ENCODE measurements at regions not wholly inside any gene's neighbourhood (a gene's known extent, or its start where the extent isn't known, plus 50 kb on each side); places are given as distances from the start of the nearest gene placed in this dataset.

- H3K27ac ChIP-seq: no peak overlapping the region
- TF ChIP-seq CTCF (IDR thresholded peaks at IDR 0.05) (no peak), ZFX (IDR thresholded peaks at IDR 0.05; ENCODE audit: borderline replicate concordance) (no peak)
These were observed 166.4 kb upstream of the PTCHD1 start for GRCh38 chrX:23168291-23168690.

GRCh38 chrX:23185951-23186350 is 148.7 kb upstream of the PTCHD1 start:
- no peak for TF ChIP-seq CTCF (IDR thresholded peaks at IDR 0.05)
- no peak for TF ChIP-seq ZFX (IDR thresholded peaks at IDR 0.05; ENCODE audit: borderline replicate concordance)

GRCh38 chrX:23187819-23188218 is 146.8 kb upstream of the PTCHD1 start:
- no peak overlapping the region for H3K27ac ChIP-seq
- TF ChIP-seq ZFX (IDR thresholded peaks at IDR 0.05; ENCODE audit: borderline replicate concordance): no peak
- TF ChIP-seq CTCF (IDR thresholded peaks at IDR 0.05): no peak

More at GRCh38 chrX:23185951-23186350, 148.7 kb upstream of the PTCHD1 start:
- no peak overlapping the region for H3K27ac ChIP-seq

- TF ChIP-seq ZFX (IDR thresholded peaks at IDR 0.05; ENCODE audit: borderline replicate concordance): no peak
- no peak for TF ChIP-seq CTCF (IDR thresholded peaks at IDR 0.05)
These were observed 139.6 kb upstream of the PTCHD1 start for GRCh38 chrX:23194885-23195554.

GRCh38 chrX:23195761-23196160 is 138.9 kb upstream of the PTCHD1 start:
- H3K27ac ChIP-seq: no peak overlapping the region
- TF ChIP-seq CTCF (IDR thresholded peaks at IDR 0.05) (no peak), ZFX (IDR thresholded peaks at IDR 0.05; ENCODE audit: borderline replicate concordance) (no peak)

More at GRCh38 chrX:23194885-23195554, 139.6 kb upstream of the PTCHD1 start:
- H3K27ac ChIP-seq: no peak overlapping the region

- no peak overlapping the region for H3K27ac ChIP-seq
- TF ChIP-seq ZFX (IDR thresholded peaks at IDR 0.05; ENCODE audit: borderline replicate concordance) (no peak), CTCF (IDR thresholded peaks at IDR 0.05) (no peak)
These were observed 132.9 kb upstream of the PTCHD1 start for GRCh38 chrX:23201706-23202105.

GRCh38 chrX:23202326-23202725 is 132.3 kb upstream of the PTCHD1 start:
- TF ChIP-seq ZFX (IDR thresholded peaks at IDR 0.05; ENCODE audit: borderline replicate concordance) (no peak), CTCF (IDR thresholded peaks at IDR 0.05) (no peak)
- no peak overlapping the region for H3K27ac ChIP-seq

Data from 22Rv1 (cell line).